GM18519 (cell line): ENCODE measurements at regions not wholly inside any gene's neighbourhood (a gene's known extent, or its start where the extent isn't known, plus 50 kb on each side); places are given as distances from the start of the nearest gene placed in this dataset.

Experiments
- ATAC-seq: cut with Tn5 transposase; IDR thresholded peaks from one replicate; pipeline ENCODE4 v1.9.1; 2021; ENCODE audit warnings: mild to moderate bottlenecking, moderate library complexity; ENCODE audit not compliant: unreplicated experiment, low FRiP score

GRCh38 chr2:217538719-217539118, 464.1 kb downstream of the TNS1 start:
- ATAC-seq: no peak

- ATAC-seq: no peak
These were observed 466.7 kb downstream of the TNS1 start for GRCh38 chr2:217535957-217536708.

- no peak for ATAC-seq
These were observed 472.3 kb downstream of the TNS1 start for GRCh38 chr2:217530392-217531090.

GRCh38 chr2:217529271-217529670, 473.5 kb downstream of the TNS1 start:
- ATAC-seq: no peak

- no peak for ATAC-seq
These were observed 475.1 kb downstream of the TNS1 start for GRCh38 chr2:217527590-217528202.

GRCh38 chr2:217525076-217525475, 477.7 kb downstream of the TNS1 start:
- no peak for ATAC-seq

GRCh38 chr2:217523286-217523685, 479.5 kb downstream of the TNS1 start:
- ATAC-seq: no peak

GRCh38 chr2:217521820-217522219, 481.0 kb downstream of the TNS1 start:
- ATAC-seq: no peak

- no peak for ATAC-seq
These were observed 482.3 kb downstream of the TNS1 start for GRCh38 chr2:217520356-217521010.

- no peak for ATAC-seq
These were observed 485.4 kb downstream of the TNS1 start for GRCh38 chr2:217517402-217517801.

GRCh38 chr2:217515615-217516309, 487.0 kb downstream of the TNS1 start:
- no peak for ATAC-seq

- no peak for ATAC-seq
These were observed 489.5 kb downstream of the TNS1 start for GRCh38 chr2:217513258-217513657.

- no peak for ATAC-seq
These were observed 490.1 kb downstream of the TNS1 start for GRCh38 chr2:217512728-217513127.

- ATAC-seq: no peak
These were observed 490.5 kb downstream of the TNS1 start for GRCh38 chr2:217512259-217512658.

GRCh38 chr2:217511850-217512249, 490.9 kb downstream of the TNS1 start:
- no peak for ATAC-seq

GRCh38 chr2:217510771-217511291, 492.0 kb downstream of the TNS1 start:
- no peak for ATAC-seq

GRCh38 chr2:217505303-217505702, 497.5 kb downstream of the TNS1 start:
- no peak for ATAC-seq

- ATAC-seq: no peak
These were observed 500.9 kb downstream of the TNS1 start for GRCh38 chr2:217501887-217502286.

GRCh38 chr2:217497843-217498377, 504.9 kb downstream of the TNS1 start:
- no peak for ATAC-seq

GRCh38 chr2:217494557-217494956, 508.2 kb downstream of the TNS1 start:
- ATAC-seq: no peak
